Erythroblast (primary cell): ENCODE measurements at regions not wholly inside any gene's neighbourhood (a gene's known extent, or its start where the extent isn't known, plus 50 kb on each side); places are given as distances from the start of the nearest gene placed in this dataset.

Source experiments
- GATA1 ChIP-seq: IDR thresholded peaks from 2 replicates; pipeline ENCODE4 v1.6.1; 2011; ENCODE audit warnings: low read depth, mild to moderate bottlenecking, control low read depth, low read length, moderate library complexity
- POLR2A ChIP-seq: IDR thresholded peaks from 2 replicates; pipeline ENCODE4 v1.6.1; 2011; ENCODE audit warnings: mild to moderate bottlenecking, low read length

DNA sequence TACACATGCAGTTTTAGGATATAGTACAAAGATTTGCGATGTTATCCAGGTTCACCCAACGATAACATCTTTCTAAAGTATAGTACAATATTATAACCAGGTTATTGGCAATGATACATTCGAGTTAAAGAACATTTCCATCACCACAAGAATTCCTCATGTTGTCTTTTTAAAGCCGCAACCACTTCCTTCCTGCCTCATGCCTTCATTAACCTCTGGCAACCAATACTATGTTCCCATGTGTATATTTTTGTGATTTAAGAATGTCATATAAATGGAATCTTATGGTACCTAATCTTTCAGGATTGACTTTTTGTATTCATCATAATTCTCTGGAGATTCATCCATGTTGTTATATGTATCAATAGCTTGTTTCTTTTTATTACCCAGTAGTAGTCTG, 1183.2 kb downstream of the CDH11 start:
- no peak for TF ChIP-seq POLR2A
- TF ChIP-seq GATA1, result no peak
